Parathyroid adenoma (tissue), 2 donors: ENCODE measurements at regions not wholly inside any gene's neighbourhood (a gene's known extent, or its start where the extent isn't known, plus 50 kb on each side); places are given as distances from the start of the nearest gene placed in this dataset.

Experiments
- H2AFZ ChIP-seq: fragments of 300-600 bp; sonication (generic); one replicate; pipeline ENCODE4 v1.7.0; 2017; ENCODE audit warnings: antibody characterized with exemption, mild to moderate bottlenecking
- H3K27ac ChIP-seq: fragments of 300-600 bp; sonication (generic); one replicate; pipeline ENCODE4 v1.7.0; 2017
- H3K27me3 ChIP-seq: fragments of 300-600 bp; sonication (generic); one replicate; pipeline ENCODE4 v1.7.0; 2017; ENCODE audit warnings: low read length; ENCODE audit not compliant: control insufficient read depth, insufficient read depth
- H3K36me3 ChIP-seq: fragments of 300-600 bp; sonication (generic); one replicate; pipeline ENCODE4 v1.7.0; 2017; ENCODE audit warnings: low read length; ENCODE audit not compliant: control insufficient read depth, insufficient read depth
- H3K4me1 ChIP-seq: fragments of 300-600 bp; sonication (generic); one replicate; pipeline ENCODE4 v1.7.0; 2017; ENCODE audit warnings: control low read depth
- H3K4me2 ChIP-seq: fragments of 300-600 bp; sonication (generic); one replicate; pipeline ENCODE4 v1.7.0; 2017; ENCODE audit warnings: low read length
- H3K4me3 ChIP-seq: fragments of 300-600 bp; sonication (generic); one replicate; pipeline ENCODE4 v1.7.0; 2017; ENCODE audit warnings: low read depth, low read length
- H3K79me2 ChIP-seq: fragments of 300-600 bp; sonication (generic); one replicate; pipeline ENCODE4 v1.7.0; 2017; ENCODE audit warnings: control low read depth
- H3K9ac ChIP-seq: fragments of 300-600 bp; sonication (generic); one replicate; pipeline ENCODE4 v1.7.0; 2017; ENCODE audit warnings: mild to moderate bottlenecking
- H3K9me3 ChIP-seq: fragments of 300-600 bp; sonication (generic); one replicate; pipeline ENCODE4 v1.7.0; 2017; ENCODE audit warnings: low read length; ENCODE audit not compliant: control insufficient read depth
- CTCF ChIP-seq: fragments of 300-600 bp; sonication (generic); IDR thresholded peaks from one replicate; pipeline ENCODE4 v1.7.0; 2017; ENCODE audit warnings: antibody characterized with exemption, mild to moderate bottlenecking
- donor health status: primary hyperparathyroidism.

- no peak for TF ChIP-seq CTCF
- no peak overlapping the region for H3K27ac ChIP-seq
These were observed 311.6 kb upstream of the CDYL start for GRCh38 chr6:4464638-4465037.

GRCh38 chr6:4463236-4463635 lies 313.0 kb upstream of the CDYL start:
- Histone ChIP-seq H2AFZ (no peak overlapping the region), H3K4me3 (no peak overlapping the region), H3K4me1 (no peaks in the 10 kb centered on the region), H3K27ac (no peak overlapping the region), H3K9me3 (no peaks in the 10 kb centered on the region), H3K27me3 (no peaks in the 10 kb centered on the region), H3K4me2 (no peak overlapping the region), H3K9ac (no peak overlapping the region), H3K79me2 (no peaks in the 10 kb centered on the region), H3K36me3 (no peaks in the 10 kb centered on the region)
- TF ChIP-seq CTCF = no peak

More at GRCh38 chr6:4464638-4465037, 311.6 kb upstream of the CDYL start:
- Histone ChIP-seq H2AFZ (no peak overlapping the region), H3K36me3 (no peaks in the 10 kb centered on the region), H3K4me1 (no peaks in the 10 kb centered on the region), H3K4me3 (no peak overlapping the region), H3K79me2 (no peaks in the 10 kb centered on the region), H3K9me3 (no peaks in the 10 kb centered on the region), H3K4me2 (no peak overlapping the region), H3K27me3 (no peaks in the 10 kb centered on the region), H3K9ac (no peak overlapping the region)

GRCh38 chr6:4460586-4461475 lies 315.4 kb upstream of the CDYL start:
- no peaks in the 10 kb centered on the region for H3K36me3 ChIP-seq
- H3K4me3 ChIP-seq = no peak overlapping the region
- no peaks in the 10 kb centered on the region for H3K4me1 ChIP-seq
- H3K9me3 ChIP-seq = no peaks in the 10 kb centered on the region
- no peak overlapping the region for H3K27ac ChIP-seq
- no peaks in the 10 kb centered on the region for H3K79me2 ChIP-seq
- no peak for TF ChIP-seq CTCF
- H2AFZ ChIP-seq = no peak overlapping the region
- no peaks in the 10 kb centered on the region for H3K27me3 ChIP-seq
- H3K9ac ChIP-seq = no peak overlapping the region
- no peak overlapping the region for H3K4me2 ChIP-seq

- H3K79me2 ChIP-seq = no peaks in the 10 kb centered on the region
- no peak overlapping the region for H3K4me2 ChIP-seq
- H3K9ac ChIP-seq = no peak overlapping the region
- H3K27ac ChIP-seq = no peak overlapping the region
- no peak overlapping the region for H3K4me3 ChIP-seq
- H3K4me1 ChIP-seq = no peaks in the 10 kb centered on the region
- no peaks in the 10 kb centered on the region for H3K27me3 ChIP-seq
- H3K36me3 ChIP-seq = no peaks in the 10 kb centered on the region
- no peak for TF ChIP-seq CTCF
- H2AFZ ChIP-seq = no peak overlapping the region
- no peaks in the 10 kb centered on the region for H3K9me3 ChIP-seq
These were observed 316.2 kb upstream of the CDYL start for GRCh38 chr6:4459996-4460395.

GRCh38 chr6:4459032-4459431 lies 317.2 kb upstream of the CDYL start:
- Histone ChIP-seq H3K4me3 (no peak overlapping the region), H3K4me2 (no peak overlapping the region), H3K9me3 (no peaks in the 10 kb centered on the region), H3K27ac (no peak overlapping the region), H3K36me3 (no peaks in the 10 kb centered on the region), H3K27me3 (no peaks in the 10 kb centered on the region), H3K9ac (no peak overlapping the region), H3K4me1 (no peaks in the 10 kb centered on the region), H2AFZ (no peak overlapping the region), H3K79me2 (no peaks in the 10 kb centered on the region)
- TF ChIP-seq CTCF = no peak
